ENCODE measurements at regions not wholly inside any gene's neighbourhood (a gene's known extent, or its start where the extent isn't known, plus 50 kb on each side); places are given as distances from the start of the nearest gene placed in this dataset.

GRCh38 chr4:61079427-61079826, 120.7 kb upstream of the ADGRL3 start:
- no peaks in the 10 kb centered on the region for H3K36me3 Mint-ChIP-seq (ENCODE audit: low read depth)
- H3K9me3 Mint-ChIP-seq: peaks cover 16% of the 10 kb centered on the region
- no peak overlapping the region for H3K27ac Mint-ChIP-seq
- ATAC-seq (replicated peaks): no peak
- H3K4me1 Mint-ChIP-seq: no peaks in the 10 kb centered on the region
- H3K4me3 Mint-ChIP-seq: no peak overlapping the region
- no peaks in the 10 kb centered on the region for H3K27me3 Mint-ChIP-seq

- H3K4me1 Mint-ChIP-seq: no peaks in the 10 kb centered on the region
- H3K9me3 Mint-ChIP-seq: peaks cover 18% of the 10 kb centered on the region
- ATAC-seq (replicated peaks): no peak
- no peaks in the 10 kb centered on the region for H3K36me3 Mint-ChIP-seq (ENCODE audit: low read depth)
- H3K27me3 Mint-ChIP-seq: no peaks in the 10 kb centered on the region
- no peak overlapping the region for H3K27ac Mint-ChIP-seq
- no peak overlapping the region for H3K4me3 Mint-ChIP-seq
Observed at GRCh38 chr4:61079976-61080375, 120.2 kb upstream of the ADGRL3 start.

GRCh38 chr4:61085534-61085933, 114.6 kb upstream of the ADGRL3 start:
- ATAC-seq (replicated peaks): no peak

GRCh38 chr4:61086357-61086756, 113.8 kb upstream of the ADGRL3 start:
- Mint-ChIP-seq H3K4me3 (no peak overlapping the region), H3K27ac (no peak overlapping the region), H3K4me1 (no peaks in the 10 kb centered on the region), H3K27me3 (no peaks in the 10 kb centered on the region), H3K36me3 (ENCODE audit: low read depth) (no peaks in the 10 kb centered on the region), H3K9me3 (peaks cover 10% of the 10 kb centered on the region)
- ATAC-seq (replicated peaks): no peak

More at GRCh38 chr4:61085534-61085933, 114.6 kb upstream of the ADGRL3 start:
- Mint-ChIP-seq H3K36me3 (ENCODE audit: low read depth) (no peaks in the 10 kb centered on the region), H3K9me3 (peaks cover 10% of the 10 kb centered on the region), H3K4me3 (no peak overlapping the region), H3K27me3 (no peaks in the 10 kb centered on the region), H3K27ac (no peak overlapping the region), H3K4me1 (no peaks in the 10 kb centered on the region)

GRCh38 chr4:61086979-61087378, 113.1 kb upstream of the ADGRL3 start:
- Mint-ChIP-seq H3K27ac (no peak overlapping the region), H3K4me1 (no peaks in the 10 kb centered on the region), H3K27me3 (no peaks in the 10 kb centered on the region), H3K4me3 (no peak overlapping the region), H3K9me3 (peaks cover 10% of the 10 kb centered on the region), H3K36me3 (ENCODE audit: low read depth) (no peaks in the 10 kb centered on the region)
- no peak for ATAC-seq (replicated peaks)

- Mint-ChIP-seq H3K27ac (no peak overlapping the region), H3K36me3 (ENCODE audit: low read depth) (no peaks in the 10 kb centered on the region), H3K9me3 (peaks cover 27% of the 10 kb centered on the region), H3K27me3 (no peaks in the 10 kb centered on the region), H3K4me3 (no peak overlapping the region), H3K4me1 (no peaks in the 10 kb centered on the region)
- ATAC-seq (replicated peaks): no peak
Observed at GRCh38 chr4:61094854-61095598, 105.1 kb upstream of the ADGRL3 start.

- Mint-ChIP-seq H3K4me3 (no peak overlapping the region), H3K27me3 (no peaks in the 10 kb centered on the region), H3K36me3 (ENCODE audit: low read depth) (no peaks in the 10 kb centered on the region), H3K27ac (no peak overlapping the region), H3K9me3 (peaks cover 8% of the 10 kb centered on the region), H3K4me1 (no peaks in the 10 kb centered on the region)
- no peak for ATAC-seq (replicated peaks)
Observed at GRCh38 chr4:61128682-61129081, 71.4 kb upstream of the ADGRL3 start.

GRCh38 chr4:61129971-61130370, 70.2 kb upstream of the ADGRL3 start:
- H3K9me3 Mint-ChIP-seq: peaks cover 5% of the 10 kb centered on the region
- no peaks in the 10 kb centered on the region for H3K27me3 Mint-ChIP-seq

GRCh38 chr4:61143461-61143860, 56.7 kb upstream of the ADGRL3 start:
- Mint-ChIP-seq H3K9me3 (peaks cover 21% of the 10 kb centered on the region), H3K27me3 (no peaks in the 10 kb centered on the region), H3K4me1 (no peaks in the 10 kb centered on the region), H3K27ac (no peak overlapping the region), H3K36me3 (ENCODE audit: low read depth) (no peaks in the 10 kb centered on the region), H3K4me3 (no peak overlapping the region)
- no peak for ATAC-seq (replicated peaks)

More at GRCh38 chr4:61129971-61130370, 70.2 kb upstream of the ADGRL3 start:
- no peak for ATAC-seq (replicated peaks)
- H3K4me1 Mint-ChIP-seq: no peaks in the 10 kb centered on the region
- H3K4me3 Mint-ChIP-seq: no peak overlapping the region
- no peak overlapping the region for H3K27ac Mint-ChIP-seq
- H3K36me3 Mint-ChIP-seq (ENCODE audit: low read depth): no peaks in the 10 kb centered on the region

- no peaks in the 10 kb centered on the region for H3K4me1 Mint-ChIP-seq
- no peak overlapping the region for H3K4me3 Mint-ChIP-seq
- peaks cover 23% of the 10 kb centered on the region for H3K9me3 Mint-ChIP-seq
- H3K36me3 Mint-ChIP-seq (ENCODE audit: low read depth): no peaks in the 10 kb centered on the region
- ATAC-seq (replicated peaks): no peak
- H3K27ac Mint-ChIP-seq: no peak overlapping the region
- H3K27me3 Mint-ChIP-seq: no peaks in the 10 kb centered on the region
Observed at GRCh38 chr4:61149278-61149677, 50.8 kb upstream of the ADGRL3 start.
